ENCODE measurements at regions not wholly inside any gene's neighbourhood (a gene's known extent, or its start where the extent isn't known, plus 50 kb on each side); places are given as distances from the start of the nearest gene placed in this dataset.

- TF ChIP-seq, protein P1, sequence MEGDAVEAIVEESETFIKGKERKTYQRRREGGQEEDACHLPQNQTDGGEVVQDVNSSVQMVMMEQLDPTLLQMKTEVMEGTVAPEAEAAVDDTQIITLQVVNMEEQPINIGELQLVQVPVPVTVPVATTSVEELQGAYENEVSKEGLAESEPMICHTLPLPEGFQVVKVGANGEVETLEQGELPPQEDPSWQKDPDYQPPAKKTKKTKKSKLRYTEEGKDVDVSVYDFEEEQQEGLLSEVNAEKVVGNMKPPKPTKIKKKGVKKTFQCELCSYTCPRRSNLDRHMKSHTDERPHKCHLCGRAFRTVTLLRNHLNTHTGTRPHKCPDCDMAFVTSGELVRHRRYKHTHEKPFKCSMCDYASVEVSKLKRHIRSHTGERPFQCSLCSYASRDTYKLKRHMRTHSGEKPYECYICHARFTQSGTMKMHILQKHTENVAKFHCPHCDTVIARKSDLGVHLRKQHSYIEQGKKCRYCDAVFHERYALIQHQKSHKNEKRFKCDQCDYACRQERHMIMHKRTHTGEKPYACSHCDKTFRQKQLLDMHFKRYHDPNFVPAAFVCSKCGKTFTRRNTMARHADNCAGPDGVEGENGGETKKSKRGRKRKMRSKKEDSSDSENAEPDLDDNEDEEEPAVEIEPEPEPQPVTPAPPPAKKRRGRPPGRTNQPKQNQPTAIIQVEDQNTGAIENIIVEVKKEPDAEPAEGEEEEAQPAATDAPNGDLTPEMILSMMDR (IDR thresholded peaks at IDR 0.05), result no peak
- no peak for TF ChIP-seq POLR2A (IDR thresholded peaks at IDR 0.05)
Observed at GRCh38 chr2:150371044-150371818, 116.2 kb downstream of the RND3 start.
